WTC11 (cell line): ENCODE measurements at regions not wholly inside any gene's neighbourhood (a gene's known extent, or its start where the extent isn't known, plus 50 kb on each side); places are given as distances from the start of the nearest gene placed in this dataset.
"Not testable (repeated sequence)": the region's sequence is repeated elsewhere in the genome, so short reads cannot be mapped to it uniquely, and the experiment has no call there.

Source experiments
- ATAC-seq: fragments of 200-7000 bp; cut with Tn5 transposase; 2 replicates; pipeline ENCODE4 v1.10.0; 2021; ENCODE audit warnings: mild to moderate bottlenecking, moderate library complexity
- CTCF ChIA-PET: fragments of 300-600 bp; sonication (Branson Sonifier 250); formaldehyde crosslinking; loops from one replicate; lab custom pipeline; 2021; ENCODE audit warnings: antibody characterized with exemption; lab: Charles Lee
- POLR2A ChIA-PET: fragments of 350-600 bp; sonication (Branson Sonifier 250); formaldehyde crosslinking; loops from one replicate; lab custom pipeline; 2021; ENCODE audit warnings: antibody characterized with exemption; lab: Charles Lee
- DNase-seq: peaks from one replicate; pipeline ENCODE4 v3.0.0; 2021; ENCODE audit warnings: low spot score
- H3K27ac Mint-ChIP-seq: 2 replicates; pipeline ENCODE4 v1.8.0; 2021; ENCODE audit warnings: mixed read lengths
- H3K27me3 Mint-ChIP-seq: 2 replicates; pipeline ENCODE4 v1.8.0; 2021; ENCODE audit warnings: low read depth, mild to moderate bottlenecking, moderate library complexity, mixed read lengths
- H3K36me3 Mint-ChIP-seq: 2 replicates; pipeline ENCODE4 v1.8.0; 2021; ENCODE audit warnings: mixed read lengths
- H3K4me1 Mint-ChIP-seq: 2 replicates; pipeline ENCODE4 v1.8.0; 2022; ENCODE audit warnings: mixed read lengths
- H3K4me3 Mint-ChIP-seq: 2 replicates; pipeline ENCODE4 v1.8.0; 2021; ENCODE audit warnings: mild to moderate bottlenecking, moderate library complexity, mixed read lengths
- H3K9me3 Mint-ChIP-seq: 2 replicates; pipeline ENCODE4 v1.8.0; 2021; ENCODE audit warnings: mixed read lengths
- ATF1 ChIP-seq: sonication (generic); formaldehyde crosslinking; IDR thresholded peaks from 2 replicates; pipeline ENCODE4 v1.8.1; 2023; ENCODE audit warnings: mild to moderate bottlenecking, moderate library complexity, missing genetic modification reagents
- CBFB ChIP-seq: sonication (generic); formaldehyde crosslinking; IDR thresholded peaks from 2 replicates; pipeline ENCODE4 v1.8.1; 2022; ENCODE audit warnings: mild to moderate bottlenecking, low read depth, missing genetic modification reagents
- CREB1 ChIP-seq: sonication (generic); formaldehyde crosslinking; IDR thresholded peaks from 2 replicates; pipeline ENCODE4 v1.8.0; 2023; ENCODE audit warnings: mild to moderate bottlenecking, missing genetic modification reagents
- CREM ChIP-seq: sonication (generic); formaldehyde crosslinking; IDR thresholded peaks from 2 replicates; pipeline ENCODE4 v1.8.1; 2022; ENCODE audit warnings: mild to moderate bottlenecking, missing genetic modification reagents, moderate library complexity
- E2F5 ChIP-seq: sonication (generic); formaldehyde crosslinking; IDR thresholded peaks from 2 replicates; pipeline ENCODE4 v1.8.1; 2022; ENCODE audit warnings: mild to moderate bottlenecking, moderate library complexity, missing genetic modification reagents
- EMX1 ChIP-seq: fragments of 250-450 bp; sonication (Bioruptor Pico); IDR thresholded peaks from 2 replicates; pipeline ENCODE4 v1.8.0; 2021; ENCODE audit warnings: mild to moderate bottlenecking
- ERG ChIP-seq: fragments of 250-450 bp; sonication (Bioruptor Pico); IDR thresholded peaks from 2 replicates; pipeline ENCODE4 v1.8.0; 2021; ENCODE audit warnings: mild to moderate bottlenecking
- FOXJ3 ChIP-seq: sonication (generic); formaldehyde crosslinking; IDR thresholded peaks from 2 replicates; pipeline ENCODE4 v1.9.0; 2021; ENCODE audit warnings: missing genetic modification reagents, mild to moderate bottlenecking, borderline replicate concordance
- GRHL2 ChIP-seq: fragments of 250-450 bp; sonication (Bioruptor Pico); IDR thresholded peaks from 2 replicates; pipeline ENCODE4 v1.8.0; 2022; ENCODE audit warnings: mild to moderate bottlenecking, moderate library complexity; ENCODE audit not compliant: insufficient replicate concordance, severe bottlenecking
- IRF2 ChIP-seq: sonication (generic); formaldehyde crosslinking; IDR thresholded peaks from 2 replicates; pipeline ENCODE4 v1.8.0; 2022; ENCODE audit warnings: low read depth, missing genetic modification reagents, borderline replicate concordance
- JUN ChIP-seq: sonication (generic); formaldehyde crosslinking; IDR thresholded peaks from 2 replicates; pipeline ENCODE4 v1.8.0; 2023; ENCODE audit warnings: mild to moderate bottlenecking, missing genetic modification reagents
- MLX ChIP-seq: sonication (generic); formaldehyde crosslinking; IDR thresholded peaks from 2 replicates; pipeline ENCODE4 v1.8.1; 2023; ENCODE audit warnings: mild to moderate bottlenecking, missing genetic modification reagents, moderate library complexity
- NFATC4 ChIP-seq: fragments of 250-450 bp; sonication (Bioruptor Pico); IDR thresholded peaks from 2 replicates; pipeline ENCODE4 v1.9.0; 2021; ENCODE audit warnings: mild to moderate bottlenecking
- NFE2L1 ChIP-seq: sonication (generic); formaldehyde crosslinking; IDR thresholded peaks from 2 replicates; pipeline ENCODE4 v1.8.1; 2023; ENCODE audit warnings: missing genetic modification reagents
- NFYB ChIP-seq: sonication (generic); formaldehyde crosslinking; conservative IDR thresholded peaks from 2 replicates; pipeline ENCODE4 v1.8.0; 2022; ENCODE audit warnings: low read depth, missing genetic modification reagents
- OVOL2 ChIP-seq: fragments of 250-450 bp; sonication (Bioruptor Pico); IDR thresholded peaks from 2 replicates; pipeline ENCODE4 v1.9.0; 2021; ENCODE audit warnings: mild to moderate bottlenecking, borderline replicate concordance
- RELA ChIP-seq: sonication (generic); formaldehyde crosslinking; IDR thresholded peaks from 2 replicates; pipeline ENCODE4 v1.8.1; 2022; ENCODE audit warnings: missing genetic modification reagents, mild to moderate bottlenecking, borderline replicate concordance
- TEAD1 ChIP-seq: sonication (generic); formaldehyde crosslinking; IDR thresholded peaks from 2 replicates; pipeline ENCODE4 v1.8.0; 2022; ENCODE audit warnings: mild to moderate bottlenecking, missing genetic modification reagents
- ZMAT4 ChIP-seq: fragments of 250-450 bp; sonication (Bioruptor Pico); IDR thresholded peaks from 2 replicates; pipeline ENCODE4 v1.9.0; 2021; ENCODE audit warnings: mild to moderate bottlenecking
- ZNF263 ChIP-seq: sonication (generic); formaldehyde crosslinking; IDR thresholded peaks from 2 replicates; pipeline ENCODE4 v1.8.1; 2022; ENCODE audit warnings: low read depth, mild to moderate bottlenecking, moderate library complexity, missing genetic modification reagents
- ZNF416 ChIP-seq: fragments of 250-450 bp; sonication (Bioruptor Pico); IDR thresholded peaks from 2 replicates; pipeline ENCODE4 v1.9.0; 2021; ENCODE audit warnings: mild to moderate bottlenecking, inconsistent platforms
- TF ChIP-seq, protein P1 (sequence below): sonication (generic); formaldehyde crosslinking; IDR thresholded peaks from 2 replicates; pipeline ENCODE4 v1.8.0; 2022; ENCODE audit warnings: mild to moderate bottlenecking, missing genetic modification reagents
- TF ChIP-seq, protein P2 (sequence below): fragments of 250-450 bp; sonication (Bioruptor Pico); conservative IDR thresholded peaks from 2 replicates; pipeline ENCODE4 v1.9.0; 2021; ENCODE audit warnings: mild to moderate bottlenecking
- TF ChIP-seq, protein P3 (sequence below): sonication (generic); formaldehyde crosslinking; IDR thresholded peaks from 2 replicates; pipeline ENCODE4 v1.8.1; 2023; ENCODE audit warnings: mild to moderate bottlenecking, missing genetic modification reagents, moderate library complexity
- TF ChIP-seq, protein P4 (sequence below): sonication (generic); formaldehyde crosslinking; IDR thresholded peaks from 2 replicates; pipeline ENCODE4 v1.8.0; 2022; ENCODE audit warnings: mild to moderate bottlenecking, missing genetic modification reagents

DNA sequence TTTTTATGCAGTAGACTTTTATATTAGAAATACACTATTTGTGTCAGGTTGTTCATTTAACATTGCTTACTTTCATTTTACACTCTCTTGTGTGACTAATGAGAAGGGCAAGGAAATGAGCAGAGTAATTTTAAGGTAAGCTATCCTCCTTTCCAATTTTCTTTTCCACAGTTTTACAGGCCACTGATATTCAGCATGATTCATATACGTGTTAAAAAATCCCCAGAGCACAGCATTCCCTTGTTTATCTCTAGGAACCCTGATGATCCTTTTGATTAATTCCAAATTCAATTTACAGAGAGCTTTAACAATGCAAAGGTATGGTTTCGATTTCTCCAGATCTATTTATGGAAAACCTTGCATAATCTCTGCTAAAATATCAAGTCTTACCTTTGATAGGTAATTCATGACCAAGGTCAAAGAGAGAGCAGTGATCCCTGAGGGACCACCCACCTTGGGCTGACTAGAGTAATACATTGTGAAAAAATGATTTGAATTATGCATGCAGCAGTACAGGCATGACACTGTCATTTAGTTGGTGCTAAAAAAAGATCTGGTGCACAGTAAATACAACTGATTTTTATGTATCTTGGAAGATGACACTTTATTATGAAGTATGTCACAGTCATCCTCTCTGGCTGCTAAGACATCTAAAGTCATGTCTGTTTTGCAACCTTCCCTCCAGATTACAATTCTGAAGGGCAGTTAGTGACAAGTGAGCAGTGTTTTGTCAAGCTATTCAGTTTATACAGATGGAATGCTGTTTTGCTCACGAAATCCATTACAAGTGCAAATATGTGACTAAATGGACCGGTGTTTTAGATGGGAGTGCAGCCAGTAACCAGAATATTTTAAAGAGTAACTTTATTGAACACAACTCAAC is 736.6 kb downstream of the EPHA7 start (continued):
- no peak for TF ChIP-seq NFYB (CRISPR knock-in tag)
- TF ChIP-seq CREM (CRISPR knock-in tag), result no peak
- TF ChIP-seq NFATC4, result no peak
- no peak for TF ChIP-seq RELA
- TF ChIP-seq EMX1, result no peak
- no peak for TF ChIP-seq ERG (CRISPR knock-in tag)
- TF ChIP-seq TEAD1 (CRISPR knock-in tag), result no peak
- no peak for TF ChIP-seq JUN (CRISPR knock-in tag)

DNA sequence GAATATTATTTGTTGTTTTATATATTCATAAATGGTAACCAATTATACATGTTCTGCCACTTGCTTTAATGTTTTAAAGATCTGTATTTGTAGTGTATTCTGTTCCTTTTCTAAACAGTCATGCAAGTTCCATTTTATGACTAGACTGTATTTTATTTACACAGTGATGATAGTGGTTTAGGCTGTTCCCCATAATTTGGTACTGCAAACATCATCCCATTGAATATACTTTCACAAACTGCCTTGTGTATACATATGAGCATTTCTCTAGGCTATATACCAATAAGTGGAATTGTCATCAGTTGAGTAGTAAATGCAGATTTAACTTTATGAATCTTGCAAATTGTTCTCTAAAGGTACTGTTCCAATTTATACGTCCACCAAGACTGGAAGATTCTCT is 738.0 kb downstream of the EPHA7 start:
- no peak for ATAC-seq
- Mint-ChIP-seq H3K4me1 (no peaks in the 10 kb centered on the region), H3K27me3 (no peaks in the 10 kb centered on the region), H3K9me3 (no peaks in the 10 kb centered on the region), H3K4me3 (no peak overlapping the region), H3K36me3 (no peaks in the 10 kb centered on the region), H3K27ac (no peak overlapping the region)
- POLR2A ChIA-PET, result no interaction called here
- CTCF ChIA-PET, result no interaction called here
- DNase-seq, result no peak
- TF ChIP-seq CBFB (CRISPR knock-in tag) (no peak), CREB1 (no peak), ZMAT4 (CRISPR knock-in tag) (no peak), NFE2L1 (CRISPR knock-in tag) (no peak), E2F5 (CRISPR knock-in tag) (no peak), ATF1 (CRISPR knock-in tag) (no peak), OVOL2 (CRISPR knock-in tag) (no peak), ZNF416 (no peak), GRHL2 (no peak), ZNF263 (no peak), CREM (CRISPR knock-in tag) (no peak), ERG (CRISPR knock-in tag) (no peak), FOXJ3 (CRISPR knock-in tag) (no peak), IRF2 (CRISPR knock-in tag) (no peak), MLX (CRISPR knock-in tag) (no peak)
- TF ChIP-seq, protein P1, sequence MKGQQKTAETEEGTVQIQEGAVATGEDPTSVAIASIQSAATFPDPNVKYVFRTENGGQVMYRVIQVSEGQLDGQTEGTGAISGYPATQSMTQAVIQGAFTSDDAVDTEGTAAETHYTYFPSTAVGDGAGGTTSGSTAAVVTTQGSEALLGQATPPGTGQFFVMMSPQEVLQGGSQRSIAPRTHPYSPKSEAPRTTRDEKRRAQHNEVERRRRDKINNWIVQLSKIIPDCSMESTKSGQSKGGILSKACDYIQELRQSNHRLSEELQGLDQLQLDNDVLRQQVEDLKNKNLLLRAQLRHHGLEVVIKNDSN, result no peak
- TF ChIP-seq, protein P2, sequence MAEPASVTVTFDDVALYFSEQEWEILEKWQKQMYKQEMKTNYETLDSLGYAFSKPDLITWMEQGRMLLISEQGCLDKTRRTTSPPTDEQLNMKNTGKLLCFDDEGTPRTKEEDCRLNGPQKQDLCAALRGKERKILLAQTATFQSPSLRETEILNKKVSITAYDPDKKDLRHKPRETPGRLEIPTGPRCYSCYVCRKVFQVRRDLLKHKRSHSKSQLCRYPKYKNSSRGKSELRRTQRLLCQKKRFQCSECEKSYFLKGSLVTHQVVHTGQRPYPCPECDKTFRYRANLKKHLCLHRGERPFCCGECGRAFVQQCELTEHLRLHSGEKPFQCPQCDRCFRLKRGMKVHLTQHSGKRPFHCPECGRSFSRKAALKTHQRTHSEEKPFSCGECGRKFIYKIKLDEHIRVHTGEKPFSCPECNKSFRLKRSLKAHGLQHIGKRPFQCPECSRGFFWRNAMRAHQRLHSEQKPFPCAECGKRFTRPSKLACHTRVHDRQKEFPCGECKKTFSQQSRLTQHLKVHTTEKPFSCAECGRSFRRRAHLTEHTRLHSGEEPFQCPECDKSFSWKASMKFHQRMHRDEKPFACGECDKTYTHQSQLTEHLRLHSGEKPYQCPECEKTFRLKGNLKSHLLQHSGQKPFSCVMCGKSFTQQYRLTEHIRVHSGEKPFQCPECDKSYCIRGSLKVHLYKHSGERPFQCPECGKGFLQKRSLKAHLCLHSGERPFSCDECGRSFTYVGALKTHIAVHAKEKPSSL, result no peak
- TF ChIP-seq, protein P3, sequence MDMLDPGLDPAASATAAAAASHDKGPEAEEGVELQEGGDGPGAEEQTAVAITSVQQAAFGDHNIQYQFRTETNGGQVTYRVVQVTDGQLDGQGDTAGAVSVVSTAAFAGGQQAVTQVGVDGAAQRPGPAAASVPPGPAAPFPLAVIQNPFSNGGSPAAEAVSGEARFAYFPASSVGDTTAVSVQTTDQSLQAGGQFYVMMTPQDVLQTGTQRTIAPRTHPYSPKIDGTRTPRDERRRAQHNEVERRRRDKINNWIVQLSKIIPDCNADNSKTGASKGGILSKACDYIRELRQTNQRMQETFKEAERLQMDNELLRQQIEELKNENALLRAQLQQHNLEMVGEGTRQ, result no peak
- TF ChIP-seq, protein P4, sequence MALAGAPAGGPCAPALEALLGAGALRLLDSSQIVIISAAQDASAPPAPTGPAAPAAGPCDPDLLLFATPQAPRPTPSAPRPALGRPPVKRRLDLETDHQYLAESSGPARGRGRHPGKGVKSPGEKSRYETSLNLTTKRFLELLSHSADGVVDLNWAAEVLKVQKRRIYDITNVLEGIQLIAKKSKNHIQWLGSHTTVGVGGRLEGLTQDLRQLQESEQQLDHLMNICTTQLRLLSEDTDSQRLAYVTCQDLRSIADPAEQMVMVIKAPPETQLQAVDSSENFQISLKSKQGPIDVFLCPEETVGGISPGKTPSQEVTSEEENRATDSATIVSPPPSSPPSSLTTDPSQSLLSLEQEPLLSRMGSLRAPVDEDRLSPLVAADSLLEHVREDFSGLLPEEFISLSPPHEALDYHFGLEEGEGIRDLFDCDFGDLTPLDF, result no peak

GRCh38 chr6:92671462-92671861 is 747.9 kb downstream of the EPHA7 start:
- H3K27me3 Mint-ChIP-seq, H3K4me1 Mint-ChIP-seq, ATAC-seq, H3K27ac Mint-ChIP-seq, H3K9me3 Mint-ChIP-seq, DNase-seq, POLR2A ChIA-PET, H3K4me3 Mint-ChIP-seq, H3K36me3 Mint-ChIP-seq, CTCF ChIA-PET: not testable (repeated sequence)
